ENCODE measurements at regions not wholly inside any gene's neighbourhood (a gene's known extent, or its start where the extent isn't known, plus 50 kb on each side); places are given as distances from the start of the nearest gene placed in this dataset.

DNA sequence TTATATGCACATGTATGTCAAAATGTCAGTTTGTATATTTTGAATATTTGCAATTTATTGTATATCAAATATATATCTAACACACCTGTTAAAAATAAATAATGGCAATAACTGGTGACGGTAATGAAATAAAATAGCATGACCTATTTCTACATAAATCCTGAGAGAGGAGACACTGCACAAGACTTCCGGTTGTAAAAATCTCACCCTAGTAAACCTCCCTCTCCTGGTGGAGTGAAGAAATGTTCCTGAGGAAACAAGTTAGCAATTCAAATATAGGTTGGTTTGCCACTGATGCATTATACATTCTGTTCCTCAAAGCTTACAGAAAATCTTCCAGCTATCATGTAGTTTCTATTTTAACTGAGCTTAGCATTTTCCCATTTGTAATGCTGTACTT is 166.1 kb upstream of the SYT10 start:
- no peak for TF ChIP-seq CTCF (IDR thresholded peaks at IDR 0.05)
- TF ChIP-seq POLR2A (IDR thresholded peaks at IDR 0.05): no peak
